NCI-H1417 (cell line): ENCODE measurements at regions not wholly inside any gene's neighbourhood (a gene's known extent, or its start where the extent isn't known, plus 50 kb on each side); places are given as distances from the start of the nearest gene placed in this dataset.

Source experiments
- DNase-seq, 3 experiments: peaks; one replicate each; lab custom pipeline; 2025; lab: John Stamatoyannopoulos, UW

DNA sequence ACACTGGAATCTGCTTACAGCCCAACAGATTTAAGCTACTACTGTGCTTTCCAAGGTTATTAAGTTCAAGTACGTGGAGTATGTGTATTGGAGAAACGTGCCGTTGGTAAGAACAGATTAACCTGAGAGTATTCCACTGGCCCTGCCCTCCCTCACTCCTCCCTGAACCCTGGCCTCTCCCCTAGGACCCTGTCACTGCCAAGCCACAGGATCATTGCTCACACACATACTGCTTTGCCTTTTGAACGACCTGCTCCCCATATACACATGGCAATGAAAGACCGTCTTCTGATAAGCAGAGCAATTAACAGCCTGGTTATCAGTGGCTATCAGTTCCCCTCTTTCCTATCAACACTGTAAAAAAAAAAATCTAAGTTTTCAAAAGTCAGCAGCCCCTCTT is 458.9 kb upstream of the DYNLRB2 start:
- DNase-seq = no peak

DNA sequence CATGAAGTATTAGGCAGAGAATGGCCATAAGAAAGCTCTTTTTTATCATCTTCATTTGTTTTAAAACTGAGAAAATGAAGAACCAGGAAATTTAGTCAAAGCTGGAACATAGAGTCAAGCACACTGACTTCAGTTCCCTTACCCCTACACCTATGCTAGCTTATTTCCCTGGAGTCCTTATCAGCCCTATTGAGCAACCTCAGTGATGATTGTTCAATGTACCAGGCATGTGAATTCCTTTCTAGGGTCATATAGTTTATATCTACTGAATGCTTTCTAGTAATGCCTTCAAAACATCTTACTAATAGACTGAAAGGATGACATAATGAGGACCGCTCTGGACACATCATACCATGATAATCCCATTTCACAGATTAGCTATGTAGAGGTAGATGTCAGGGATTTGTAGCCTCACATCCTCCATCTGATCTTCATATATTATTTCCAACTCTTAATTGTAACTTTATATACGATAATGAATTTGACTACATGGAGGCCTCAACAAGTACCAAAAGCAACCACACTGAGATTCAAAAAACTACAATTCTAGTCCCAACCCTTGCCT is 460.4 kb upstream of the DYNLRB2 start:
- DNase-seq = no peak

DNA sequence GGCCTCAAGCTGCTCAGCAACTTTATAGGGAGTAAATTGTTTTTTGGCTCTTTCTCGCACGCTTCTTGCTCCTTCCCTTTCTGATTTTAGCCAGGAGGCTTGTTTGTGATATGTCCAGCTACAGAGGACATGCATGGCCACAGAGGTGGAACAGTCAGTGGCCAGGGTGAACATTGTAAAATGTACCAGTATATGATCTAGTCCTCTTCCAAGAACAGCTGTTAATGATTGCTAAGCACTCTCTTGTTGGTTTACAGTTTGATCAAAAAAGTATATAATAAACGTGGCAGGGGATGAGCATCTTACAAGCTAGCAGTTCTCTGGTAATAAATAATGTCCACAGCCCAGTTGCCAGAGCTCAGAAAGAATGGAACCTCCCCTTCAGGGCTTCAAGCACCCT is 461.7 kb upstream of the DYNLRB2 start:
- no peak for DNase-seq

DNA sequence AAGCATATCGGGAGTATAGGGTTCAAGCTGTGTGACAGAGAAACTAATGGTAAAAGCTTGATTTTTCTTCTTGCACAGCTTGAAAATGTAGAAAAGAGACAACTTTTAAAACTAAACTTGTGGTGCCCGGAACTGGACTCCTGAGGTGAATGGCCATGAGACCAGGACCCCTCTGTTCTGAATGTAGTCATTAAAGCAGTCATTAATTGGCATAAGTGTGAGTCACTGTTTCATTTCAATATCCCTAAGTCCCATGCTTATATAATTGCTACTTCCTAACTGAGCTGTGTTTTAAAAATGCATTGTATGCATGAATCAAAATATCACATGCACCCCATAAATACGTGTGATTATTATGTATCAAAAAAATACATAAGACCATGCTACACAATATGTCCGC is 463.1 kb upstream of the DYNLRB2 start:
- DNase-seq = no peak

- DNase-seq = no peak
Measured at GRCh38 chr16:80074329-80074728, 466.5 kb upstream of the DYNLRB2 start.

- DNase-seq = no peak
Measured at GRCh38 chr16:80071964-80072456, 468.8 kb upstream of the DYNLRB2 start.

DNA sequence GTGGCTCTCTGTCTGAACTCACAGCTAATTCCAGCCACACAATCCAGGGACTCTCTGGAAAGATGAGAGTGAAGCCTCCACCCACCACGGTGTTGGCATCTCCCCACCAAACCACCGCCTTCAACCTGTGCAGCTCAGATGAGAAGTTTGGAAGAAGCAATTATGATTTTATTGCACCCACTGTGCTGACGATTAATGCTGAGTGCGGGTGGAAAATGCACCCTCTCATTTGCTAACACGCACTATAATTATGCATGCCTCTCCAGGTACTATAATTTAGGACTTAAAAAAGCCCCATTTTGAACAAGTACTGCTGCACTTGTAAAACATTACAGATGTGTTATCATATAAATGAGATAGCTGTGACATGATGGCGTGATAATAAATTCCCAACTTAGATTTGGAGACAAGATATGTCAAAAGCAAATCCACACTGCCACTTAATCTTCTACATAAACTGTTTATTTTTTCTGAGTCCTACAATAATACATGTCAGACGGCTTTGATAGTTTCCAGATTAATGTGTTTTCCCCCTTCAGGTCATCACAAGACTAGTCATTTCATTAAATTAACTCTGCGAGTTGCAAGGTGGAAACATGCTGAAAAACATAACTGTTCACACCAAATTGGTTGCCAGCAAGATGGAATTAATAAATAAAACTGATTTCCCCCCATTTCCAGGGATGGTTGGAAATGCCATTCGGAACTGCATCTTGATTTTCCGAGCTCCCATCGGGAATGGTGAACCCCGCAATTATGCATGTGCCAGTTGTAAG is 466.5 kb upstream of the MAF start:
- peak; percentile 48 to 91 (median 67) for DNase-seq

- peak; percentile 4 to 43 (median 15) for DNase-seq
Measured at GRCh38 chr16:80065541-80065940, 465.0 kb upstream of the MAF start.

GRCh38 chr16:80063713-80064069 is 463.2 kb upstream of the MAF start:
- DNase-seq = no peak

DNA sequence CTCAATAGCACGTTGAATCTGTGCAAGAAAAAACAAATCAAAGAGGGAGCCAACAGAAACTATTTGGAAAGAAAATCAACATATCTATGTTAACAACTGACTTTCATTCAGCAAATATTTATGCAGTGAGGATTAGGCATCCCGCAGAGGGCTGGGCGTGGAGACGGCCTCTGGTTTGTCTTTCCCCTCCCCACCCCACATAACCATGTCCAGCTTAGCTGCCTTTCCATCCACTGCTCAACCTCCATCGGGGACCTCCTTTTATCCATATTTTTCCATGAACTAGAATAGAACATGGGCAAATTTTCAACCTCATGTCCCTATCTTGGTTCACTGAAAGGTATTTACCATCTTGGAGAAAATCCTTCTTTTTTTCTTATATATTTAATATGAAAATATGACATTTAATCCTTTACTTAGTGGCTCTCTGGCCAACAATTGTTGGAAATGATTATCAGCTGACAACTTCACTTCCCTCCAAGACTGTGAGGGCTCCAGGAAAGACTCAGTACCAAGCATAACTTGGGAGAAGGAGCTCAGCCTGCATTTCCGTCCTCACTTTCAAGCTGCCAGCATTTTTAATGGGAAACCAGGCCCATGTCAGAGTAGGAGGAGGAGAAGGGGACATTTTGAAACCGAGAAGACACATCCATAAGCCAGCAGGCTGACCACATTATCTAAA is 462.6 kb upstream of the MAF start:
- no peak for DNase-seq

DNA sequence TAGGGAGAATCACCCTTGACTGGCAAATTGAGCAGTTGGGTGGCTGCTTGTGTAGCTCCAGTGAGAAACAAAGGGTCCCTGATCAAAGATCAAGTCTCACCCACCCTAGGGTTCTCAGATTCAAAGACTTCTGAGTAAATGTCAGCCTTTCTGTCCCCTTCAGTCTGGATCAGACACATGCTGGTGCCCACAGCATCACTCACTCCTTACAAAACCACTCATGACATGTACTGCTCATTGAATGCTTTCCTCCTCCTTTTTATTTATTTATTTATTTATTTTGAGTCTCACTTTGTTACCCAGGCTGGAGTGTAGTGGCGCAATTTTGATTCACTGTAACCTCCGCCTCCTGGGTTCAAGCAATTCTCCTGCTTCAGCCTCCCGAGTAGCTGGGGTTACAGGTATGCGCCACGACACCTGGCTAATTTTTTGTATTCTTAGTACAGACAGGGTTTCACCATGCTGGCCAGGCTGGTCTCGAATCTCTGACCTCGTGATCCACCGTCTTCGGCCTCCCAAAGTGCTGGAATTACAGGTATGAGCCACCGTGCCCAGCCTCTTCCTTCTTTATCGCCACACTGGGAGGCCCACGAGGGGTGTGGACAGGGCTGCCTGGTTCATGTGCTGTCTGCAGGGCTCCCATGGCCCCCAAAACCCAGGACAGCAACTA is 462.0 kb upstream of the MAF start:
- no peak for DNase-seq

GRCh38 chr16:80060470-80060869 is 459.9 kb upstream of the MAF start:
- DNase-seq = no peak

DNA sequence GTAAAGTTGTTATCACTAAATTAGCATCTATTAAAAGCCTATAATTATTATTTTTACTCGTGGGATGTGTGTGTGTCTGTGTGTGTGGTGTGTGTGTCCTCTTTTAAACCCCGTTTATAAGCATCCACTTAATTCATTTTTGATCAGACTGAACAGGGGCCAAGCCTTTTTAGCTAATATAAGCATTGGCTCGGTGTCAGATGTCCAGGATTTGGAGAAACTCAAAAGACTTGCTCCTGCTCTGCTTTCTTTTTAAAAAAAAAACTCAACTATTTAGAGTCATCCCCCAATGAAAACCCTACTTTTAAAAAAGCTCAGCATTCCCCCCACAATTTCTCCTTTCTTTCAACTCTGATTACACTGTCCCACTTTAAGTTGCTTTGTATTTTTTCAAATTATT is 459.3 kb upstream of the MAF start:
- no peak for DNase-seq

GRCh38 chr16:80058214-80058613 is 457.7 kb upstream of the MAF start:
- no peak for DNase-seq

DNA sequence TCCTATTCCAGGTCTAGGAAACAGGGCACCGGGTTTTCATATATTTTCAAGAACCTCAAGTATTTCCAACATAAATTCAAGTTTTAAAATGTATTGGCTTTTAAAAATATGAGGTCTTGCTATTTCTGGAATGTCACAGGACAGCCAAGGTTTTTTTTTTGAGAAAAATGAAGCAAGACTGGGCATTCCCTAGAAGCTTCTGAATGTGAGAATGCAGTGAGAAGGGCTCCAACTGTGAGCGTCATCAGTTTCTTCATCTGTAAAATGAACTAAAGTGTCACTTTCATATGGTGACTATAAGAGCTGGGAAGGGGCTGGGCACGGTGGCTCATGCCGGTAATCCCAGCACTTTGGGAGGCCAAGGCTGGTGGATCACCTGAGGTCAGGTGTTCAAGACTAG is 455.8 kb upstream of the MAF start:
- DNase-seq = no peak

DNA sequence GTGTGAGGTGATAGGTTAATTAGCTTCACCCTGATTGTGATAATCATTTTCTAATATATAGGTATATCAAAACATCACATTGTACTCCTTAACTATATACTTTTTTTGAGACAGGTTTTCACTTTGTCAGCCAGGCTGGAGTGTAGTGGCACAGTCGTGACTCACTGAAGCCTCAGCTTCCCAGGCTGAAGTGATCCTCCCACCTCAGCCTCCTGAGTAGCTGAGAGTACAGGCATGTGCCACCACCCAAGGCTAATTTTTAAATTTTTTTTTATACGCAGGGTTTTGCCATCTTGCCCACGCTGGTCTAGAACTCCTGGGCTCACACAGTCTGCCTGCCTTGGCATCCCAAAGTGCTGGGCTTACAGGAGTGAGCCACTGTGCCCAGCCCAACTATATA is 455.3 kb upstream of the MAF start:
- DNase-seq = no peak

DNA sequence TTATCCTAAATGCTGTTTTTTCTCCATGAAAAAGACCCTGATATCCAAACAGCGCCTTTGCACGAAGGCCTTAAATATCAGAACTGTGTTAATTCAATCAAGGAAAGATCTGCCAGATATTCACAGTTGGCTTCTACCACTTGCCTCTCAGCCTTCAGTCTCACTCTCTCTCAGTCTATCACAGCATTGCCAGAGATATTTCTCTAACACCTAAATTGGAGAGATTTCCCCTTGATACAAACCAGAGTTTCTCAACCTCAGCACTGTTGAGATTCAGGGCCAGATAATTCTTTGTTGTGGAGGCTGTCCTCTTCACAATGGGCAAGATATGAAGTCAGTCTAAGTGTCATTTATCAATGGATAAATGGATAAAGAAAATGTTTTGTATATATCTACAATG is 454.1 kb upstream of the MAF start:
- no peak for DNase-seq

DNA sequence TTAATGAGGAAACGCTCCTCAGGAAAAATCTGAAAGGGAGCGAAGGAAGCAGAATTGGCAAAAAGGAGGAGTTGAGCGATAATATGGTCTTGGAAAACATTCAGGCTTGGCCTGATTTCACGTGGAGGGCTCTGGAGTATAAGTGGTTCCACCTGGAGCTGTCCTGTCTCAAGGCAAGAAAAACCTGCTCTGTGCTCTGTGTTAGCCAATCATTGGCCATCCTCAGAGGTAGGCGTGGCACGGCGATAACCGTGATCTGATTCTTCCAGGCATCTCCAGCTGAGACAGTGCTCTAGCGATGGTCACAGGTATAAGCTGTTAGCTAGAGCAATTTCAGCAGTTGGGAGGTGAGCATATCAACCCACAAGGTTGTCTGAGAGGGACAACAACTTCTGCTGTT is 450.5 kb upstream of the MAF start:
- DNase-seq = no peak

GRCh38 chr16:80048250-80048649 is 447.7 kb upstream of the MAF start:
- no peak for DNase-seq

GRCh38 chr16:80047842-80048241 is 447.3 kb upstream of the MAF start:
- DNase-seq = peak in 1 of 3 experiments; percentile 47

DNA sequence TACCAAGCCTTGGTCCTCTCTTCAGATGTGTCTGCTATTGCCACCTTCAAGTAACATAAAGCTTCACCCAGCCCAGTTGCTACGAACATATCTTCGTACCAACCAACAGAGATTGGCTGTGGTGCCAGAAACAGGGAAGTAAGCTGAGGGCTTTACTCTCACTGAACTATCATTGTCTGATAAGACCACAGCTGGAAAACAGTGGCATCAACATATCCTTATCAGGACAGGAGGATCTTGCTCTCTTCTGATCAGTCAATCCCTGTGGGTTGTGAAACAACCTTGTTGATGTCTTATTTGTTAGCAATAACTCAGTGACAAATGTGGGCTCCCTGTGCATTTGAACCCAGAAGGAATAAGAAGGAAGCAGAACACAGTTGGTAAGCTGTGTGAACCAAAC is 446.3 kb upstream of the MAF start:
- peak in 1 of 3 experiments; percentile 22 for DNase-seq

GRCh38 chr16:80046261-80046660 is 445.7 kb upstream of the MAF start:
- peak in 2 of 3 experiments; percentile 35 to 44 for DNase-seq

DNA sequence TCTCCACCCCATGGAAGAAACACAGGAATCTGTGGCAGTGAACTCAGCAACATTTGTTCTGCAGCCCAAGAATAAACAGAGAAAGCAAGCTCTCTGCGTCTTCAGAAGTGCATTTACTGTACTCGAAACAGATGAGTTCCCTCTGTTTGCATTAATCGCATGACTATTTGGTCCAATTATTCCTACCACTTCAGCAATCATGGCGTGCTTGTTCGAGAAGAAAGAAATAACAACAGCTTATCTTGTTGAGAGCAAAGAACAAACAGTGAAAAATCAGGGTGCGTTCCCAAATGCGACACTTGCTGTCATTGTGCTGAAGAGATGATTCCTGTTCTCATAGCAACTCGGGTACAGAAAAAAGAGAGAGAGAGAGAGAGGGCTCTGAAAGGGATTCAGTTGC is 445.3 kb upstream of the MAF start:
- peak; percentile 51 to 89 (median 84) for DNase-seq
